GM21717 (cell line): ENCODE measurements at regions not wholly inside any gene's neighbourhood (a gene's known extent, or its start where the extent isn't known, plus 50 kb on each side); places are given as distances from the start of the nearest gene placed in this dataset.
"Not testable (repeated sequence)": the region's sequence is repeated elsewhere in the genome, so short reads cannot be mapped to it uniquely, and the experiment has no call there.

Source experiments
- ATAC-seq: cut with Tn5 transposase; IDR thresholded peaks from one replicate; pipeline ENCODE4 v1.9.1; 2021; ENCODE audit warnings: mild to moderate bottlenecking, moderate library complexity; ENCODE audit not compliant: unreplicated experiment

- ATAC-seq, result no peak
These were observed 203.9 kb downstream of the RAB38 start for GRCh38 chr11:87971354-87971753.

GRCh38 chr11:87970762-87971161 lies 204.5 kb downstream of the RAB38 start:
- no peak for ATAC-seq

GRCh38 chr11:87967459-87967858 lies 207.8 kb downstream of the RAB38 start:
- no peak for ATAC-seq

- ATAC-seq, result no peak
These were observed 208.5 kb downstream of the RAB38 start for GRCh38 chr11:87966694-87967093.

- ATAC-seq, result no peak
These were observed 209.0 kb downstream of the RAB38 start for GRCh38 chr11:87966216-87966615.

GRCh38 chr11:87961606-87962005 lies 213.6 kb downstream of the RAB38 start:
- ATAC-seq, result no peak

- ATAC-seq, result no peak
These were observed 217.3 kb downstream of the RAB38 start for GRCh38 chr11:87957961-87958360.

- ATAC-seq, result no peak
These were observed 220.8 kb downstream of the RAB38 start for GRCh38 chr11:87954476-87954875.

GRCh38 chr11:87942786-87943185 lies 232.5 kb downstream of the RAB38 start:
- ATAC-seq, result no peak

GRCh38 chr11:87934182-87934581 lies 241.1 kb downstream of the RAB38 start:
- ATAC-seq, result no peak

GRCh38 chr11:87926250-87926970 lies 248.8 kb downstream of the RAB38 start:
- ATAC-seq, result no peak

GRCh38 chr11:87924125-87924524 lies 251.1 kb downstream of the RAB38 start:
- no peak for ATAC-seq

GRCh38 chr11:87917111-87917510 lies 258.1 kb downstream of the RAB38 start:
- no peak for ATAC-seq

- no peak for ATAC-seq
These were observed 266.1 kb downstream of the RAB38 start for GRCh38 chr11:87909178-87909577.

GRCh38 chr11:87908086-87908485 lies 267.2 kb downstream of the RAB38 start:
- ATAC-seq, result no peak

- no peak for ATAC-seq
These were observed 271.9 kb downstream of the RAB38 start for GRCh38 chr11:87903345-87903744.

GRCh38 chr11:87901341-87901740 lies 273.9 kb downstream of the RAB38 start:
- no peak for ATAC-seq

GRCh38 chr11:87897921-87898320 lies 277.3 kb downstream of the RAB38 start:
- ATAC-seq, result no peak

GRCh38 chr11:87897071-87897470 lies 278.2 kb downstream of the RAB38 start:
- no peak for ATAC-seq

- no peak for ATAC-seq
These were observed 280.3 kb downstream of the RAB38 start for GRCh38 chr11:87894961-87895360.

GRCh38 chr11:87892291-87892690 lies 283.0 kb downstream of the RAB38 start:
- ATAC-seq, result no peak

- no peak for ATAC-seq
These were observed 286.1 kb downstream of the RAB38 start for GRCh38 chr11:87889126-87889525.

GRCh38 chr11:87885084-87885483 lies 290.2 kb downstream of the RAB38 start:
- not testable (repeated sequence) for ATAC-seq
